K562 (cell line): ENCODE measurements at regions not wholly inside any gene's neighbourhood (a gene's known extent, or its start where the extent isn't known, plus 50 kb on each side); places are given as distances from the start of the nearest gene placed in this dataset.

Source experiments
- ATAC-seq: fragments of 200-7000 bp; cut with Tn5 transposase; 3 replicates; pipeline ENCODE4 v1.9.1; 2020; ENCODE audit warnings: moderate library complexity
- BruUV-seq: library from RNA; stranded (reverse); fragments of 400-500 nt; replicated peaks from 2 replicates; lab custom pipeline; 2021; lab: Mats Ljungman, UMichigan
- CTCF ChIA-PET: fragments of 300-600 bp; formaldehyde crosslinking; extraction: SDS; loops from one replicate; lab custom pipeline; 2021; ENCODE audit warnings: low intra/inter-chr PET ratio; lab: Yijun Ruan, JAX
- POLR2A ChIA-PET: fragments of 300-600, 350-650 bp; sonication (Branson Sonifier 250); formaldehyde crosslinking; extraction: SDS; loops from one replicate; lab custom pipeline; 2021; ENCODE audit warnings: antibody characterized with exemption, inconsistent platforms; lab: Yijun Ruan, JAX
- DNase-seq, 4 experiments: peaks; one replicate each; pipeline versions ENCODE4 v3.0.0 to v3.0.0-alpha.2; 2011 to 2018; ENCODE audit warnings: low spot score in 3 of 4, mixed read lengths in 3 of 4; ENCODE audit errors: extremely low read depth in 1 of 4
- FAIRE-seq: peaks from 2 replicates; lab custom pipeline; 2011; peaks lifted over from hg19 to GRCh38; lab: Jason Lieb, UNC
- H2AFZ ChIP-seq: 2 replicates; pipeline ENCODE4 v1.6.0; 2011; ENCODE audit warnings: low read depth, low read length, control low read depth, inconsistent platforms
- H3K27ac ChIP-seq: fragments of 200-600 bp; 3 replicates; pipeline ENCODE4 v1.8.0; 2011; ENCODE audit warnings: low read depth, mild to moderate bottlenecking, control low read depth, inconsistent platforms, low read length, moderate library complexity, mixed read lengths; ENCODE audit errors: extremely low read depth
- H3K27me3 ChIP-seq, 2 experiments: fragments of 300-600 bp in 1 of 2; 2 replicates in 1 of 2; 3 replicates in 1 of 2; pipeline versions ENCODE4 v1.6.0 to v1.8.0; 2011; ENCODE audit warnings: inconsistent platforms in 2 of 2, low read length in 2 of 2, mild to moderate bottlenecking in 1 of 2, mixed read lengths in 1 of 2, moderate library complexity in 1 of 2; ENCODE audit not compliant: control insufficient read depth in 2 of 2, insufficient read depth in 2 of 2
- H3K36me3 ChIP-seq: fragments of 300-600 bp; 3 replicates; pipeline ENCODE4 v1.8.0; 2011; ENCODE audit warnings: mild to moderate bottlenecking, low read length, inconsistent platforms; ENCODE audit not compliant: control insufficient read depth, insufficient read depth
- H3K4me1 ChIP-seq, 2 experiments: fragments of 200-600 bp in 1 of 2; replicated peaks in 1 of 2; 2 replicates in 1 of 2; 3 replicates in 1 of 2; pipeline versions ENCODE4 v1.5.1 to v1.8.0; 2011; ENCODE audit warnings: inconsistent platforms in 2 of 2, low read length in 2 of 2, mild to moderate bottlenecking in 1 of 2, mixed read lengths in 1 of 2, moderate library complexity in 1 of 2; ENCODE audit not compliant: control insufficient read depth in 2 of 2, insufficient read depth in 2 of 2
- H3K4me2 ChIP-seq: 2 replicates; pipeline ENCODE4 v1.6.1; 2011; ENCODE audit warnings: low read length, control low read depth, inconsistent platforms, mixed read lengths; ENCODE audit not compliant: insufficient read depth
- H3K4me3 ChIP-seq: fragments of 200-600 bp; sonication (generic), shearing (Covaris generic); 2 replicates; pipeline ENCODE4 v1.5.1; 2016; ENCODE audit warnings: control low read depth, inconsistent platforms
- H3K79me2 ChIP-seq: fragments of 200-600 bp; 3 replicates; pipeline ENCODE4 v1.8.0; 2011; ENCODE audit warnings: low read length, inconsistent platforms; ENCODE audit not compliant: control insufficient read depth, insufficient read depth
- H3K9ac ChIP-seq, 2 experiments: 2 replicates each; pipeline versions ENCODE4 v1.6.0 to v1.6.1; 2011; ENCODE audit warnings: low read depth in 2 of 2, low read length in 2 of 2, control low read depth in 1 of 2, inconsistent platforms in 1 of 2, mild to moderate bottlenecking in 1 of 2, mixed read lengths in 1 of 2; ENCODE audit not compliant: insufficient read depth in 1 of 2
- H3K9me1 ChIP-seq: one replicate; pipeline ENCODE4 v1.6.0; 2011; ENCODE audit warnings: inconsistent platforms, mild to moderate bottlenecking, low read length, moderate library complexity; ENCODE audit not compliant: control insufficient read depth, insufficient read depth
- H3K9me3 ChIP-seq: replicated peaks from 2 replicates; pipeline ENCODE4 v1.5.1; 2011; ENCODE audit warnings: low read depth, low read length, inconsistent platforms; ENCODE audit not compliant: control insufficient read depth, insufficient read depth
- H4K20me1 ChIP-seq: replicated peaks from 2 replicates; pipeline ENCODE4 v1.6.1; 2011; ENCODE audit warnings: low read length, inconsistent platforms, mixed read lengths; ENCODE audit not compliant: control insufficient read depth, insufficient read depth
- CREB3L1 ChIP-seq: fragments of 450-650 bp; IDR thresholded peaks from 2 replicates; pipeline ENCODE4 v1.6.1; 2014; ENCODE audit warnings: low read depth, mild to moderate bottlenecking, moderate library complexity, borderline replicate concordance
- FOXJ2 ChIP-seq: fragments of 200-800 bp; sonication (Bioruptor generic); IDR thresholded peaks from 2 replicates; pipeline ENCODE4 v1.6.1; 2016; ENCODE audit warnings: missing genetic modification characterization, missing compliant biosample characterization
- FOXM1 ChIP-seq, 2 experiments: fragments of 450-650 bp in 1 of 2; sonication (generic) in 1 of 2; formaldehyde crosslinking in 1 of 2; IDR thresholded peaks; 2 replicates each; pipeline versions ENCODE4 v1.6.1 to v1.9.0; 2017 to 2022; ENCODE audit warnings: low read depth in 2 of 2, mild to moderate bottlenecking in 2 of 2, missing genetic modification reagents in 1 of 2, moderate library complexity in 1 of 2
- HNRNPK ChIP-seq: fragments of 200-400 bp; formaldehyde crosslinking; IDR thresholded peaks from one replicate; pipeline ENCODE4 v1.6.1; 2018; ENCODE audit warnings: mild to moderate bottlenecking, low read depth, low read length; ENCODE audit not compliant: poor library complexity, severe bottlenecking
- MLLT1 ChIP-seq, 2 experiments: fragments of 450-650 bp; IDR thresholded peaks; 2 replicates each; pipeline ENCODE4 v1.6.1; 2016
- PCBP1 ChIP-seq: fragments of 200-400 bp; formaldehyde crosslinking; IDR thresholded peaks from 2 replicates; pipeline ENCODE4 v1.6.1; 2018; ENCODE audit warnings: mild to moderate bottlenecking, low read depth, low read length; ENCODE audit not compliant: poor library complexity, severe bottlenecking
- PHB2 ChIP-seq: fragments of 450-650 bp; IDR thresholded peaks from 2 replicates; pipeline ENCODE4 v1.6.1; 2017; ENCODE audit warnings: low read depth
- SOX6 ChIP-seq: fragments of 450-650 bp; IDR thresholded peaks from 2 replicates; pipeline ENCODE4 v1.6.1; 2014; ENCODE audit warnings: mild to moderate bottlenecking
- SREBF2 ChIP-seq: sonication (generic); formaldehyde crosslinking; IDR thresholded peaks from 2 replicates; pipeline ENCODE4 v1.4.0; 2020; ENCODE audit warnings: mild to moderate bottlenecking, missing genetic modification reagents
- WHSC1 ChIP-seq: IDR thresholded peaks from one replicate; pipeline ENCODE4 v1.6.1; 2012; ENCODE audit warnings: low read length, control low read depth, inconsistent platforms
- ZBTB5 ChIP-seq: fragments of 450-650 bp; IDR thresholded peaks from 2 replicates; pipeline ENCODE4 v1.6.1; 2017; ENCODE audit warnings: antibody characterized with exemption
- WGBS: fragments of 100-300 bp; shearing (Covaris generic); methylation state at CpG from one replicate; pipeline ENCODE4 v1.1.6; 2016; ENCODE audit warnings: low coverage, mixed read lengths; ENCODE audit not compliant: insufficient coverage; ENCODE audit errors: missing lambda C conversion rate; 5-methylcytosine and 5-hydroxymethylcytosine counted together
- in situ Hi-C: fragments of 300-500 bp; cut with MboI; formaldehyde crosslinking; loops from 4 replicates; pipeline ENCODE4 v1.15.0; 2018; ENCODE audit warnings: inconsistent platforms, mixed read lengths
- intact Hi-C: fragments of 100-400 bp; cut with micrococcal nuclease; formaldehyde crosslinking; loops from 2 replicates; pipeline ENCODE4 v1.14.2; 2022
- TF ChIP-seq, protein P1 (sequence below): fragments of 250-450 bp; sonication (Bioruptor Pico); IDR thresholded peaks from 2 replicates; pipeline ENCODE4 v1.4.0; 2020; ENCODE audit warnings: mild to moderate bottlenecking

GRCh38 chr1:4062992-4063391, 162.9 kb upstream of the C1orf174 start:
- in situ Hi-C loops = no loop called here

More at GRCh38 chr1:4062992-4063391, 162.9 kb upstream of the C1orf174 start:
- ATAC-seq (no peak), DNase-seq (no peak), FAIRE-seq (no peak)
- ChIA-PET POLR2A (no interaction called here), CTCF (no interaction called here)
- Histone ChIP-seq H4K20me1 (0 out of 2 replicates have a peak, but pooled peaks cover 7% of the 10 kb centered on the region), H3K9me1 (no peaks in the 10 kb centered on the region), H2AFZ (no peak overlapping the region), H3K36me3 (no peaks in the 10 kb centered on the region), H3K4me2 (no peak overlapping the region), H3K4me3 (no peak overlapping the region), H3K79me2 (no peaks in the 10 kb centered on the region), H3K27ac (no peak overlapping the region), H3K4me1 (peaks cover 0 to 4% of the 10 kb centered on the region in 2 experiments; a peak in 1 of 5 replicates), H3K9me3 (peaks cover 2% of the 10 kb centered on the region; the same call in 1 of the 2 replicates), H3K27me3 (peaks cover 16 to 43% of the 10 kb centered on the region in 2 experiments; a peak in 3 of 5 replicates), H3K9ac (no peak overlapping the region)
- WGBS = 0% methylated on average over 15 of the region's 15 CpGs
- intact Hi-C loops = loop anchor here (5.0 kb wide), 1 partner anchor 151 kb away; no protein-coding TSS in a partner anchor
- BruUV-seq = no TSS peak
- TF ChIP-seq PCBP1 = no peak
- TF ChIP-seq MLLT1 (IDR thresholded peaks at IDR 0.05) = no peak
- no peak for TF ChIP-seq SOX6
- TF ChIP-seq FOXM1 (IDR thresholded peaks at IDR 0.05; ENCODE audit: low read depth) = no peak
- no peak for TF ChIP-seq FOXM1 (CRISPR knock-in tag; IDR thresholded peaks at IDR 0.05; ENCODE audit: low read depth)
- TF ChIP-seq SREBF2 (CRISPR knock-in tag) = no peak
- no peak for TF ChIP-seq CREB3L1
- no peak for TF ChIP-seq PHB2
- TF ChIP-seq, protein P1, sequence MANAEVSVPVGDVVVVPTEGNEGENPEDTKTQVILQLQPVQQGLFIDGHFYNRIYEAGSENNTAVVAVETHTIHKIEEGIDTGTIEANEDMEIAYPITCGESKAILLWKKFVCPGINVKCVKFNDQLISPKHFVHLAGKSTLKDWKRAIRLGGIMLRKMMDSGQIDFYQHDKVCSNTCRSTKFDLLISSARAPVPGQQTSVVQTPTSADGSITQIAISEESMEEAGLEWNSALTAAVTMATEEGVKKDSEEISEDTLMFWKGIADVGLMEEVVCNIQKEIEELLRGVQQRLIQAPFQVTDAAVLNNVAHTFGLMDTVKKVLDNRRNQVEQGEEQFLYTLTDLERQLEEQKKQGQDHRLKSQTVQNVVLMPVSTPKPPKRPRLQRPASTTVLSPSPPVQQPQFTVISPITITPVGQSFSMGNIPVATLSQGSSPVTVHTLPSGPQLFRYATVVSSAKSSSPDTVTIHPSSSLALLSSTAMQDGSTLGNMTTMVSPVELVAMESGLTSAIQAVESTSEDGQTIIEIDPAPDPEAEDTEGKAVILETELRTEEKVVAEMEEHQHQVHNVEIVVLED (CRISPR knock-in tag) = no peak
- TF ChIP-seq ZBTB5 = no peak
- TF ChIP-seq FOXJ2 (tag) = no peak
- TF ChIP-seq HNRNPK = no peak
- TF ChIP-seq WHSC1 = no peak
